Trophoblast cell (in vitro differentiated cells and primary cell): ENCODE measurements at regions not wholly inside any gene's neighbourhood (a gene's known extent, or its start where the extent isn't known, plus 50 kb on each side); places are given as distances from the start of the nearest gene placed in this dataset.
A peak's percentile ranks its signal among the peaks of the same experiment; 100 is the strongest.
"Not testable (repeated sequence)": the region's sequence is repeated elsewhere in the genome, so short reads cannot be mapped to it uniquely, and the experiment has no call there.

Experiments
- DNase-seq, 2 donors: peaks; one replicate each; pipeline ENCODE4 v3.0.0-alpha.2; 2016
- H2AFZ ChIP-seq: 2 replicates; pipeline ENCODE4 v1.6.1; 2013; ENCODE audit warnings: low read length, moderate library complexity, mild to moderate bottlenecking; ENCODE audit not compliant: insufficient read depth, poor library complexity
- H2AK5ac ChIP-seq: 2 replicates; pipeline ENCODE4 v1.6.1; 2013; ENCODE audit warnings: mild to moderate bottlenecking, low read length
- H2BK120ac ChIP-seq: 2 replicates; pipeline ENCODE4 v1.6.1; 2013; ENCODE audit warnings: low read length, mild to moderate bottlenecking, moderate library complexity; ENCODE audit not compliant: insufficient read depth, poor library complexity
- H2BK12ac ChIP-seq: 2 replicates; pipeline ENCODE4 v1.6.1; 2013; ENCODE audit warnings: mild to moderate bottlenecking, low read length, moderate library complexity
- H2BK5ac ChIP-seq: 2 replicates; pipeline ENCODE4 v1.6.1; 2013; ENCODE audit warnings: low read length, low read depth, moderate library complexity, mild to moderate bottlenecking; ENCODE audit not compliant: poor library complexity
- H3K14ac ChIP-seq: 2 replicates; pipeline ENCODE4 v1.6.1; 2013; ENCODE audit warnings: mild to moderate bottlenecking, low read length
- H3K18ac ChIP-seq: 2 replicates; pipeline ENCODE4 v1.6.1; 2013; ENCODE audit warnings: mild to moderate bottlenecking, low read length
- H3K23ac ChIP-seq: 2 replicates; pipeline ENCODE4 v1.6.1; 2013; ENCODE audit warnings: low read length
- H3K27ac ChIP-seq: 2 replicates; pipeline ENCODE4 v1.5.1; 2013; ENCODE audit warnings: low read depth, mild to moderate bottlenecking, inconsistent platforms, low read length, moderate library complexity
- H3K27me3 ChIP-seq: 2 replicates; pipeline ENCODE4 v1.6.1; 2013; ENCODE audit warnings: inconsistent platforms, mild to moderate bottlenecking, low read length, moderate library complexity; ENCODE audit not compliant: insufficient read depth
- H3K36me3 ChIP-seq, 2 experiments: 1 replicate in 1 of 2; 2 replicates in 1 of 2; pipeline ENCODE4 v1.6.1; 2013; ENCODE audit warnings: low read length in 2 of 2, mild to moderate bottlenecking in 2 of 2, moderate library complexity in 1 of 2; ENCODE audit not compliant: insufficient read depth in 2 of 2, control insufficient read depth in 1 of 2
- H3K4ac ChIP-seq: 2 replicates; pipeline ENCODE4 v1.6.1; 2013; ENCODE audit warnings: low read depth, mild to moderate bottlenecking, low read length, moderate library complexity
- H3K4me1 ChIP-seq, 2 experiments: 1 replicate in 1 of 2; 2 replicates in 1 of 2; pipeline ENCODE4 v1.6.1; 2013; ENCODE audit warnings: low read length in 2 of 2, mild to moderate bottlenecking in 2 of 2, moderate library complexity in 1 of 2; ENCODE audit not compliant: insufficient read depth in 2 of 2, control insufficient read depth in 1 of 2
- H3K4me2 ChIP-seq: 2 replicates; pipeline ENCODE4 v1.6.1; 2013; ENCODE audit warnings: inconsistent platforms, mild to moderate bottlenecking, low read length, moderate library complexity
- H3K4me3 ChIP-seq: 2 replicates; pipeline ENCODE4 v1.5.1; 2013; ENCODE audit warnings: mild to moderate bottlenecking, low read depth, low read length, inconsistent platforms
- H3K79me1 ChIP-seq: one replicate; pipeline ENCODE4 v1.6.1; 2013; ENCODE audit warnings: low read length
- H3K79me2 ChIP-seq: 2 replicates; pipeline ENCODE4 v1.6.1; 2013; ENCODE audit warnings: low read length, mild to moderate bottlenecking; ENCODE audit not compliant: control insufficient read depth, insufficient read depth, poor library complexity
- H3K9ac ChIP-seq: 2 replicates; pipeline ENCODE4 v1.6.1; 2013; ENCODE audit warnings: mild to moderate bottlenecking, low read length
- H3K9me3 ChIP-seq: 2 replicates; pipeline ENCODE4 v1.6.1; 2013; ENCODE audit warnings: low read depth, mild to moderate bottlenecking, control low read depth, inconsistent platforms, low read length; ENCODE audit not compliant: insufficient read depth
- H4K12ac ChIP-seq: 2 replicates; pipeline ENCODE4 v1.6.1; 2013; ENCODE audit warnings: low read depth, mild to moderate bottlenecking, low read length, moderate library complexity
- H4K8ac ChIP-seq: 2 replicates; pipeline ENCODE4 v1.6.1; 2013; ENCODE audit warnings: low read depth, mild to moderate bottlenecking, low read length, moderate library complexity
- H4K91ac ChIP-seq: one replicate; pipeline ENCODE4 v1.6.1; 2013; ENCODE audit warnings: low read depth, mild to moderate bottlenecking, low read length, moderate library complexity
- WGBS: extraction: QIAGEN DNeasy Blood & Tissue Kit; methylation state at CpG from one replicate; pipeline ENCODE4 v1.1.7; 2013; ENCODE audit warnings: missing lambda C conversion rate; ENCODE audit not compliant: insufficient read length, insufficient coverage; ENCODE audit errors: extremely low coverage; 5-methylcytosine and 5-hydroxymethylcytosine counted together

DNA sequence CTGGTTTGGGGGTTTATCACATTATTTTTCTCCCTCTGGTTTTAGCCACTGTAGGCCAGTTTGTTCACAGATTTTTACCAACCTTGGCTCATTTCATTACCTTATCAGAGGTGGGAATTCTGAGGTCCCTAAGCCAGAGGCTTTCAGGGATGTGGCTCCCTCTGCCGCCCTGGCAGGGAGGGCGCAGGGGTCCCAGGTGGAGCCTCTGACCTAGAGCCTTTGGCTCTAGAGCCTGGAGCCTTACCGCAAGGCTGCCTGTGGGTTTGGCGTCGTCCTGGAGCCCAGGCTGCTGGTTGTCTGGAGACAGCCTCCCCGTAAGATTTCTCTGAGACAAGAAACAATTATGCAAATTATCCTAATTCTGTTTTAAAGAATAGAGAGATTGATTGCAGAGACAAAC, 188.0 kb downstream of the LMLN start:
- H2AK5ac ChIP-seq, H3K14ac ChIP-seq, H2BK12ac ChIP-seq, H3K27me3 ChIP-seq, H3K4me2 ChIP-seq, H3K9me3 ChIP-seq, H3K36me3 ChIP-seq, H3K79me1 ChIP-seq, H3K23ac ChIP-seq, DNase-seq, H3K18ac ChIP-seq, H3K4me1 ChIP-seq, H3K9ac ChIP-seq, H3K4me3 ChIP-seq, H4K12ac ChIP-seq, H4K8ac ChIP-seq, H3K27ac ChIP-seq, H2BK5ac ChIP-seq, H2AFZ ChIP-seq, H2BK120ac ChIP-seq, H4K91ac ChIP-seq, H3K79me2 ChIP-seq, H3K4ac ChIP-seq: not testable (repeated sequence)
- WGBS = no CpG with 5 or more reads among the region's 6 CpGs

GRCh38 chr3:198149904-198150303, 189.9 kb downstream of the LMLN start:
- H3K27me3 ChIP-seq, H4K91ac ChIP-seq, H3K14ac ChIP-seq, H3K9ac ChIP-seq, H3K9me3 ChIP-seq, H3K23ac ChIP-seq, H2BK120ac ChIP-seq, H3K79me2 ChIP-seq, H2AK5ac ChIP-seq, H3K4me3 ChIP-seq, H3K18ac ChIP-seq, H4K12ac ChIP-seq, H3K79me1 ChIP-seq, H2BK5ac ChIP-seq, H3K36me3 ChIP-seq, H3K4ac ChIP-seq, H2AFZ ChIP-seq, H3K4me1 ChIP-seq, H2BK12ac ChIP-seq, H3K27ac ChIP-seq, H4K8ac ChIP-seq, H3K4me2 ChIP-seq: not testable (repeated sequence)
- WGBS = no CpG with 5 or more reads among the region's 5 CpGs
- peak in 1 of 2 donors; percentile 33 for DNase-seq

- H2AFZ ChIP-seq, H3K4me3 ChIP-seq, H4K12ac ChIP-seq, H3K36me3 ChIP-seq, H2BK120ac ChIP-seq, H3K9me3 ChIP-seq, H2BK5ac ChIP-seq, H3K4me1 ChIP-seq, H3K23ac ChIP-seq, H3K27me3 ChIP-seq, H2AK5ac ChIP-seq, H3K79me1 ChIP-seq, H3K79me2 ChIP-seq, H3K18ac ChIP-seq, H4K91ac ChIP-seq, H3K14ac ChIP-seq, H2BK12ac ChIP-seq, H4K8ac ChIP-seq, H3K9ac ChIP-seq, DNase-seq, H3K27ac ChIP-seq, H3K4ac ChIP-seq, H3K4me2 ChIP-seq: not testable (repeated sequence)
- no CpG with 5 or more reads among the region's 4 CpGs for WGBS
Measured at GRCh38 chr3:198151867-198152266, 191.8 kb downstream of the LMLN start.

DNA sequence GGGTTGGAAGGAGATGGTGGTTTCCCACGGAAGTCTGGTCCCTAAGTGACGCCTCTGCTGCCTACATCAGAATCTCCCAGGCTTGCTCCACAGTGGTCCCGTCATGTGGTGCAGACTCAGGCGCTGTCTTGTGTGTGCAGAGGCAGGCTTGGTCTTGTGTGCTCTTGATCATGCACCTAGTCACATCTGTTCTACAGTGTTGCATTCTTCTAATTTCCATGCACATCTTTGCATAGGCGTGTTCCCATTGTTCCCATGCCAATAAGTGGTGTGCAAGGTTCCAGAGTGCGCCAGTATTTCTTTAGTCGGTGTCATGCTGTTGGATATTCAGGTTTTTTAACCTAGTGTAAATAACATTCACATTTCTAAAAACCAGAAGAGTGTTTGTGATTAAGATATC, 195.8 kb downstream of the LMLN start:
- not testable (repeated sequence) for H3K4me1 ChIP-seq
- WGBS = no CpG with 5 or more reads among the region's 7 CpGs

More for the DNA sequence above, 195.8 kb downstream of the LMLN start:
- not testable (repeated sequence) for H2BK12ac ChIP-seq, H3K27me3 ChIP-seq, H3K4me2 ChIP-seq, H2AFZ ChIP-seq, H3K27ac ChIP-seq, H2AK5ac ChIP-seq, H2BK5ac ChIP-seq, H3K4ac ChIP-seq, H4K12ac ChIP-seq, H4K91ac ChIP-seq, H3K36me3 ChIP-seq, H3K4me3 ChIP-seq, H3K18ac ChIP-seq, DNase-seq, H3K14ac ChIP-seq, H2BK120ac ChIP-seq, H3K9ac ChIP-seq, H3K79me1 ChIP-seq, H3K9me3 ChIP-seq, H3K23ac ChIP-seq, H4K8ac ChIP-seq, H3K79me2 ChIP-seq
